Kidney (tissue), 13 donors: ENCODE measurements at regions not wholly inside any gene's neighbourhood (a gene's known extent, or its start where the extent isn't known, plus 50 kb on each side); places are given as distances from the start of the nearest gene placed in this dataset.

Source experiments
- DNase-seq, 5 donors: peaks; one replicate each; pipeline ENCODE4 v3.0.0-alpha.2; 2013 to 2020
- FAIRE-seq: peaks from 2 replicates; lab custom pipeline; 2012; peaks lifted over from hg19 to GRCh38; lab: Jason Lieb, UNC
- H3K27ac ChIP-seq, 2 donors: one replicate each; pipeline ENCODE4 v1.7.0; 2013; ENCODE audit warnings: low read depth in 2 of 2, low read length in 2 of 2, inconsistent platforms in 1 of 2
- H3K27me3 ChIP-seq: one replicate; pipeline ENCODE4 v1.7.1; 2013; ENCODE audit warnings: low read length, inconsistent platforms; ENCODE audit not compliant: control insufficient read depth, insufficient read depth
- H3K36me3 ChIP-seq, 3 donors: one replicate each; pipeline versions ENCODE4 v1.7.0 to v1.7.1; 2013; ENCODE audit warnings: low read length in 3 of 3, control low read depth in 1 of 3, inconsistent platforms in 1 of 3; ENCODE audit not compliant: insufficient read depth in 3 of 3, control insufficient read depth in 2 of 3
- H3K4me1 ChIP-seq, 3 donors: one replicate each; pipeline versions ENCODE4 v1.7.0 to v1.7.1; 2013; ENCODE audit warnings: low read length in 3 of 3, inconsistent platforms in 1 of 3, low read depth in 1 of 3; ENCODE audit not compliant: control insufficient read depth in 2 of 3, insufficient read depth in 2 of 3
- H3K4me3 ChIP-seq, 3 donors: one replicate each; pipeline versions ENCODE4 v1.7.0 to v1.8.1; 2013; ENCODE audit warnings: low read length in 3 of 3, control low read depth in 1 of 3, inconsistent platforms in 1 of 3
- H3K9ac ChIP-seq, 3 donors: one replicate each; pipeline versions ENCODE4 v1.7.0 to v1.7.1; 2013; ENCODE audit warnings: low read length in 3 of 3, control low read depth in 1 of 3, inconsistent platforms in 1 of 3
- H3K9me3 ChIP-seq, 3 donors: one replicate each; pipeline versions ENCODE4 v1.7.0 to v1.7.1; 2013; ENCODE audit warnings: low read length in 3 of 3, control low read depth in 1 of 3, inconsistent platforms in 1 of 3; ENCODE audit not compliant: control insufficient read depth in 2 of 3, insufficient read depth in 1 of 3
- intact Hi-C: fragments of 100-400 bp; cut with DNase I; formaldehyde crosslinking; loops from one replicate; pipeline ENCODE4 v1.11.1; 2022
- TF ChIP-seq, protein P1 (sequence below): IDR thresholded peaks from 3 replicates; pipeline ENCODE4 v1.5.1; 2012; ENCODE audit warnings: mild to moderate bottlenecking, moderate library complexity, borderline replicate concordance; ENCODE audit not compliant: insufficient read depth; ENCODE audit errors: extremely low read depth
- donor health status: control.
- donor health status: control.
- donor health status: control.
- donor health status: control.
- donor health status: control.
- donor health status: DM: yes; HTN: yes; CAD: no.
- donor health status: Normal renal cell carcinoma (clear cell type).

GRCh38 chr13:106233134-106233735, 302.2 kb downstream of the EFNB2 start:
- Histone ChIP-seq H3K4me3 (no peak overlapping the region), H3K9me3 (no peaks in the 10 kb centered on the region), H3K4me1 (no peaks in the 10 kb centered on the region), H3K27ac (no peak overlapping the region), H3K27me3 (no peaks in the 10 kb centered on the region), H3K9ac (no peak overlapping the region), H3K36me3 (no peaks in the 10 kb centered on the region)
- TF ChIP-seq, protein P1, sequence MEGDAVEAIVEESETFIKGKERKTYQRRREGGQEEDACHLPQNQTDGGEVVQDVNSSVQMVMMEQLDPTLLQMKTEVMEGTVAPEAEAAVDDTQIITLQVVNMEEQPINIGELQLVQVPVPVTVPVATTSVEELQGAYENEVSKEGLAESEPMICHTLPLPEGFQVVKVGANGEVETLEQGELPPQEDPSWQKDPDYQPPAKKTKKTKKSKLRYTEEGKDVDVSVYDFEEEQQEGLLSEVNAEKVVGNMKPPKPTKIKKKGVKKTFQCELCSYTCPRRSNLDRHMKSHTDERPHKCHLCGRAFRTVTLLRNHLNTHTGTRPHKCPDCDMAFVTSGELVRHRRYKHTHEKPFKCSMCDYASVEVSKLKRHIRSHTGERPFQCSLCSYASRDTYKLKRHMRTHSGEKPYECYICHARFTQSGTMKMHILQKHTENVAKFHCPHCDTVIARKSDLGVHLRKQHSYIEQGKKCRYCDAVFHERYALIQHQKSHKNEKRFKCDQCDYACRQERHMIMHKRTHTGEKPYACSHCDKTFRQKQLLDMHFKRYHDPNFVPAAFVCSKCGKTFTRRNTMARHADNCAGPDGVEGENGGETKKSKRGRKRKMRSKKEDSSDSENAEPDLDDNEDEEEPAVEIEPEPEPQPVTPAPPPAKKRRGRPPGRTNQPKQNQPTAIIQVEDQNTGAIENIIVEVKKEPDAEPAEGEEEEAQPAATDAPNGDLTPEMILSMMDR = no peak
- no peak for DNase-seq
- intact Hi-C loops = no loop called here
- FAIRE-seq = no peak

GRCh38 chr13:106232681-106233080, 302.8 kb downstream of the EFNB2 start:
- TF ChIP-seq, protein P1 = no peak
- Histone ChIP-seq H3K9ac (no peak overlapping the region), H3K4me1 (no peaks in the 10 kb centered on the region), H3K27me3 (no peaks in the 10 kb centered on the region), H3K36me3 (no peaks in the 10 kb centered on the region), H3K4me3 (no peak overlapping the region), H3K27ac (no peak overlapping the region), H3K9me3 (no peaks in the 10 kb centered on the region)
- no peak for DNase-seq
- intact Hi-C loops = no loop called here
- FAIRE-seq = no peak

- TF ChIP-seq, protein P1 = no peak
- FAIRE-seq = no peak
- intact Hi-C loops = no loop called here
Observed at GRCh38 chr13:106230450-106230849, 305.0 kb downstream of the EFNB2 start.

DNA sequence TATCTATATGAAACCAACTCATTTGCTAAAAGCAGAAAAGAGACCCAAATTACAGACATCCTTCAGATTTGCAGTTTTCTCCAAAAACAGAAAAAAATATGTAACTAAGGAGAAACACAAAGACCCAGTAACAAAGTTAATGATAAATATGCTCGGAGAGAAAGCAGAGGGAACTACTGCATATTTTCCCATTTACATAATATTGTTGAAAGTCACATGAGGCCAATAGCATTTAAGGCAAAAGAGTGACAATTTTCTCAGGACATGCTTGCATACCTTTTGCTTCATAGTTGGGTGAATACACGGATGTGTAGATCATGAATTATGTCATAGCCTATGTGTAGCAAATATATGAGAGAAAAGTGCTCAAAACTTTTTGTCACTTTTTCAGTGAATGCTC, 310.3 kb downstream of the EFNB2 start:
- intact Hi-C loops = no loop called here
- TF ChIP-seq, protein P1 = no peak

More at GRCh38 chr13:106230450-106230849, 305.0 kb downstream of the EFNB2 start:
- no peak overlapping the region for H3K9ac ChIP-seq
- no peak overlapping the region for H3K27ac ChIP-seq
- H3K36me3 ChIP-seq = no peaks in the 10 kb centered on the region
- H3K27me3 ChIP-seq = no peaks in the 10 kb centered on the region
- no peak for DNase-seq
- no peak overlapping the region for H3K4me3 ChIP-seq
- no peaks in the 10 kb centered on the region for H3K9me3 ChIP-seq
- H3K4me1 ChIP-seq = no peaks in the 10 kb centered on the region

More for the DNA sequence above, 310.3 kb downstream of the EFNB2 start:
- no peaks in the 10 kb centered on the region for H3K36me3 ChIP-seq
- no peaks in the 10 kb centered on the region for H3K4me1 ChIP-seq
- H3K27me3 ChIP-seq = no peaks in the 10 kb centered on the region
- no peak for FAIRE-seq
- DNase-seq = no peak
- H3K4me3 ChIP-seq = no peak overlapping the region
- H3K9me3 ChIP-seq = no peaks in the 10 kb centered on the region
- no peak overlapping the region for H3K27ac ChIP-seq
- H3K9ac ChIP-seq = no peak overlapping the region
